ENCODE measurements at regions not wholly inside any gene's neighbourhood (a gene's known extent, or its start where the extent isn't known, plus 50 kb on each side); places are given as distances from the start of the nearest gene placed in this dataset.

DNA sequence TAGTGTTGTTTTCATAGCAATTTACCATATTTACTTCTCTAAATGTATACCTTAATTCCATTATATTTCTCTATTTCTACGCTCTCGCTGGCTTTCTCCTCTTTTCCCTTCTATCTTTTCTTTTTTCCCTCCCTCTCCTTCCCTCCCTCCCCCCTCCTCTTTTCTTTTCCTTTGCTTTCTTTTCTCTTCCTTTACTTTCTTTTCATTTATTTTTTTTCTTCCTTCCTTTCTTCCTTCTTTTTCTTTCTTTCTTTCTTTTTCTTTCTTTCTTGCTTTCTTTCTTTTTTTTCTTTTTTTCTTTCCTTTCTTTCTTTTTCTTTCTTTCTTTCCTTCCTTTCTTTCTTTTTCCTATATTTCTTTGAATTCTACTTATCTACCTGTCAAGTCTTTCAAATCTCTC lies 533.0 kb upstream of the POT1 start:
- TF ChIP-seq POLR2A (IDR thresholded peaks at IDR 0.05) (no peak), CTCF (IDR thresholded peaks at IDR 0.05) (no peak)
- Histone ChIP-seq H3K27ac (no peak overlapping the region), H3K9me3 (replicated peaks in 1 of 3) (peaks cover 0 to 5% (median 0%) of the 10 kb centered on the region in 3 donors), H3K27me3 (no peaks in the 10 kb centered on the region), H3K4me3 (no peak overlapping the region), H3K4me1 (replicated peaks in 1 of 2) (no peaks in the 10 kb centered on the region), H3K36me3 (replicated peaks in 1 of 2) (no peaks in the 10 kb centered on the region)
- no peak for DNase-seq
- intact Hi-C loops (cut with DNase I): no loop called here
- WGBS, 4 donors: 82 to 92% (median 89%) methylated on average over 2 of the region's 2 CpGs

- no peaks in the 10 kb centered on the region for H3K36me3 ChIP-seq (replicated peaks in 1 of 2)
- no peak for DNase-seq
- H3K9me3 ChIP-seq (replicated peaks in 1 of 3): peaks cover 0 to 5% (median 0%) of the 10 kb centered on the region in 3 donors
- H3K27me3 ChIP-seq: no peaks in the 10 kb centered on the region
- H3K27ac ChIP-seq: no peak overlapping the region
- intact Hi-C loops (cut with DNase I): no loop called here
- no peak for TF ChIP-seq CTCF (IDR thresholded peaks at IDR 0.05)
- TF ChIP-seq POLR2A (IDR thresholded peaks at IDR 0.05): no peak
- H3K4me3 ChIP-seq: no peak overlapping the region
- no peaks in the 10 kb centered on the region for H3K4me1 ChIP-seq (replicated peaks in 1 of 2)
Measured at GRCh38 chr7:125459038-125459437, 529.4 kb upstream of the POT1 start.

- intact Hi-C loops (cut with DNase I): no loop called here
- no peaks in the 10 kb centered on the region for H3K4me1 ChIP-seq (replicated peaks in 1 of 2)
- no peak for TF ChIP-seq CTCF (IDR thresholded peaks at IDR 0.05)
- TF ChIP-seq POLR2A (IDR thresholded peaks at IDR 0.05): no peak
- no peak overlapping the region for H3K27ac ChIP-seq
- no peaks in the 10 kb centered on the region for H3K27me3 ChIP-seq
- no peak for DNase-seq
- no peaks in the 10 kb centered on the region for H3K36me3 ChIP-seq (replicated peaks in 1 of 2)
- no peak overlapping the region for H3K4me3 ChIP-seq
- H3K9me3 ChIP-seq (replicated peaks in 1 of 3): no peaks in the 10 kb centered on the region
Measured at GRCh38 chr7:125450749-125451148, 521.1 kb upstream of the POT1 start.

GRCh38 chr7:125445836-125446235 lies 516.2 kb upstream of the POT1 start:
- WGBS, 4 donors: 51 to 63% (median 55%) methylated on average over 3 of the region's 3 CpGs
- Histone ChIP-seq H3K4me3 (no peak overlapping the region), H3K27me3 (no peaks in the 10 kb centered on the region), H3K27ac (no peak overlapping the region), H3K36me3 (replicated peaks in 1 of 2) (no peaks in the 10 kb centered on the region), H3K9me3 (replicated peaks in 1 of 3) (no peaks in the 10 kb centered on the region), H3K4me1 (replicated peaks in 1 of 2) (no peaks in the 10 kb centered on the region)
- intact Hi-C loops (cut with DNase I): no loop called here
- no peak for DNase-seq
- TF ChIP-seq CTCF (IDR thresholded peaks at IDR 0.05) (no peak), POLR2A (IDR thresholded peaks at IDR 0.05) (no peak)

Data from adrenal gland (tissue), 9 donors.